ENCODE measurements at regions not wholly inside any gene's neighbourhood (a gene's known extent, or its start where the extent isn't known, plus 50 kb on each side); places are given as distances from the start of the nearest gene placed in this dataset.
"Not testable (repeated sequence)": the region's sequence is repeated elsewhere in the genome, so short reads cannot be mapped to it uniquely, and the experiment has no call there.

DNA sequence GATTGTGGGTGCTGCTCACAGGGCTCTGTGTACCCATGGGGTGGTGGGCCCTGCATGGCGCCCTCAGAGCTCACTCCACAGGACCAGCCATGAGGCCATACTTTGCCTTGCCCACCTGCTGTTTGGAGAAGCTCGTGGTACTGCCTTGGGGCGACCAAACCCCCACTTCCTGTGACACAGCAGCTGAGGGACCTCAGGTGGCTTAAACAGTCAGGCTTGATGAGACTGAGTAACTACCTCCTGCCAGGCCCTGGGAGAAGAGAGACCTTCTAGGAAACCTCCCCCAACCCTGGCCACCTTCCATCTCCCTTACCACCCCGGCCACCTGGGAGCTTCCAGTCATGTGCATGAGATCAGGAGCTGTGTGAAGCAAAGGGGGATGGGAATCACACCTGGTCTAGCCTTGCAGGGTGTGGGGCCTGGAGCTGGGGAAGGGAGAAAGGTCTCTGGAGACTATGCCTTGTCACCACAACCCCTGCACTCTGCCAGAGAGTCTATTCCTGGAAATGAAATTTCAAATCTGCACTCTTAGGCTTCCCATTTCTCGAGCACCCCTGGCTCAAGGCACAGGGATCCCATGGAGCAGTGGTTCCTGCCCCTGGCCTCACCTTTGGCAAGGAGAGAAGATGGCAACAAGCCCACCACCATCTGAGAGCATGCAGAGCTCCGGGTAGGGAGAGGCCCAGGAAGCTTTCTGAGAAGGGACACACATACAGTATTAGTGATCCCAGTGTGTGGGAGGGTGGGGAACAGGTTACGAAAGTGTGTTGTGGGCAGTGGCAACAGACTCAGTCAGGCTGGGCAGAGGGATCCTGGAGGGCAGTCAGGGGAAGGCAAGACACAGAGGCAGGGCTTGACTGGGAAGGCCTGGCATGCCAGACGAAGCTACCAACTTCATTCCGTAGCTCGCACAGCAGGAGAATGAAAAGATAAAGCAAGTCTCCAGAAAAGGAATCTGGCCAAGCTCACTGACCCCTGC, 125.0 kb downstream of the URI1 start:
- intact Hi-C loops (cut with micrococcal nuclease), result no loop called here

DNA sequence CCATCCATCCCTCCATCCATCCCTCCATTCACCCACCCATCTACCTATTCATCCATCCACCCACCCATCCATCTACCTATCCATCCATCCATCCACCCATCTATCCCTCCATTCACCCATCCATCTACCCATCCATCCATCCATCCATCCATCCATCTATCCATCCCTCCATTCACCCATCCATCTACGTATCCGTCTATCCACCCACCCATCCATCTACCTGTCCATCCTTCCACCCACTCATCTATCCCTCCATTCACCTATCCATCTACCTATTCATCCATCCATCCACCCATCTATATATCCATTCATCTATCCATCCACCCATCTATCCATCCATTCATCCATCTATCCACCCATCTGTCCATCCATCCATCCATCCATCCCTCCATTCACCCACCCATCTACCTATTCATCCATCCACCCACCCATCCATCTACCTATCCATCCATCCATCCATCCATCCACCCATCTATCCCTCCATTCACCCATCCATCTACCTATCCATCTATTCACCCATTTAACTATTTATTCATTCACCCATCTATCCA, 126.0 kb downstream of the URI1 start:
- intact Hi-C loops (cut with micrococcal nuclease), result not testable (repeated sequence)

DNA sequence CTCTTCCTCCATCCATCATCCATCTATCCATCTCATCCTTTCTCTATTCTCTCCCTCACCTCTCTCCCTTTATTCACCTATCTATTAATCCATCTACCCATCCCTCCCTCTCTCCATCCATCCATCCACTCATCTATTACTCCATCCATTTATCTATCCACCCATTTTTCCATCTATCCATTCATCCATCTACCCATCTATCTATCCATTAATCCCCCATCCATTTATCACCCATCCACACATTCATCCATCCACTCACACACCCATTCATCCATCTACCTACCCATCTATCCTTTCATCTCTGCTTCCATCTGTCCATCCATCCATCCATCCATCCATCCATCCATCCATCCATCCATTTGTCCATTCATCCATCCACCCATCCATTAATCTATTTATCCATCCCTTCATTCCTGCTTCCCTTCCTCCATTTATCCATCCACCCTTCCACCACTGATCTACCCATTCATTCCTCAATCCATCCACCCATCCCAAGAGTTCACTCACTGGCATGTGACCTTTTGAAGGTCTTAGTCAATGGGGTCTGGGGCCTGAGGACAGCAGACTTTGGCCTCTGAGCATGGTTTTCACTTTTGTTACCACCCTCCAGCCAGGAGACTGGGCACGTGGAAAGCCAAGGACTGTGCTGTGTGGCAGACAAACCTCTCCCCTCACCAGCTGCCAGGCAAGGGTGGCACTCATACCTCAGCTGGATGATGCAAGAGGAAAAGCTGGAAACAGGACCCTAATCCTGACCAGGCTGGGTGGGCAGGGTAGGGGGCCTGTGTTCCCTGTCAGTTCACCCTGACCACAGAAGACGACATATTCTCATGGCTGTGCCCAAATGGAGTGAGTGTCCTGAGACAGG, 126.7 kb downstream of the URI1 start:
- intact Hi-C loops (cut with micrococcal nuclease), result no loop called here

DNA sequence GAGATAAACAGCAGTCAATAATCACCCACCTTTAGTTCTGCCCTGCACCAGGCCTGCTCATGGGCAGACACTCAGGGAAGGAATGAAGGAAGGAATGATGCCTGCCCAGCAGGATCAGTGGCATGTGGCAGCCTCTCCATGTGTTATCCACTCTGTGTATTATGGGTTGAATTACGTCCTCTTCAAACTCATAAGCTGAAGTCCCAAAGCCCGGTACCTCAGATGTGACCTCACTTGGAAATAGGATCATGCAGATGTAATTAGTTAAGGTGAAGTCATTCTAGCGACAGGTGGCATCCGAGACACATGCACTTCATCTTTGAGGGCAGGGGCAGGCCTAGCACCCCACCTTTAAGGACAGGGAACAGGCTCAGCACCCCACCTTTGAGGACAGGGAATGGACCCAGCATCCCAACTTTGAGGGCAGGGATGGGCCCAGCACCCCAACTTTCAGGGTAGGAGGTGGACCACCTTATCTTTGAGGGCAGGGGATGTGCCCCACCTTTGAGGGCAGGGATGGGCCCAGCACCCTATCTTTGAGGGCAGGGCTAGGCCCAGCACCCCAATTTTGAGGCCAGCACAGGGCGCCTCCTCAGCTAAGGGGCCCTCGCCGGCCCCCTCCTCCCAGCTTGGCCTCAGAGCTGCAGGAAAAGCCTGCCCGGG, 127.6 kb downstream of the URI1 start:
- intact Hi-C loops (cut with micrococcal nuclease), result no loop called here

DNA sequence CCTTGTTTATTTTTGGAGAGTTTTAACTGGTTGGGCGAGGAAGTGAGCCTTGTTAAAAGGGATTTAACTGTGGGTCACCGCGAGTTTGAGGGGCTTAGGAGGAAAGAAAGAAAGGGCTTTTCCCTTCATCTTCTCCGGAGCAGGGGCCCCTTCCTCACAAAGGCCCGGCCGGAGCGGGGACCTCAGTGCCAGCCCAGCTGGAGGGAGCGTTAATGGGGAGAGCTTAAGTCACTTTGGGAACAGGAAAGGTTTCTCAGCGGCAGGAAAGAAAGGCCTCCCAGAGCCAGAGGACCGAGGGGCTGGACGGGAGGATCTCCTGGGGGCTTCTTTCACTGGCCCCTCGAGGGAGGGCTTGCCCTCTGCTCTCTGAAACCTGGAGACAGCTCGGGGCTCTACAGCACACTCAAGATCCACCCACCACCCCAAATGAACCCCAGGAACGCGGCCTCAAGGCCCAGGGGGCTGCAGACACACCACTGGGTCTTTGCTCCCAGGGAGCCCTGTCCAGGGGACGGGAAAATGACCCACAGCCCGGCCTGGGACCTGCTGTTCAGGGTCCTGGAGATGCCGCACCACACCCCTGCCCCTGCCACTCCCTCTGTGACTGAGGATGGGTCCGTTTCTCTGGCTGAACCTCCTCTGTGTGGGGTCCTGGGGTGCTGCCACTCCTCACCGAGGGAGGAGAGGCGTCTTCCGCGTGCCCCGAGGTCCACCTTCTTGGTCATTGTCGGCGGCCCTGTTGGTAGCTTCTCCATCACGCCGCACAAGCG, 128.3 kb downstream of the URI1 start:
- intact Hi-C loops (cut with micrococcal nuclease), result no loop called here

DNA sequence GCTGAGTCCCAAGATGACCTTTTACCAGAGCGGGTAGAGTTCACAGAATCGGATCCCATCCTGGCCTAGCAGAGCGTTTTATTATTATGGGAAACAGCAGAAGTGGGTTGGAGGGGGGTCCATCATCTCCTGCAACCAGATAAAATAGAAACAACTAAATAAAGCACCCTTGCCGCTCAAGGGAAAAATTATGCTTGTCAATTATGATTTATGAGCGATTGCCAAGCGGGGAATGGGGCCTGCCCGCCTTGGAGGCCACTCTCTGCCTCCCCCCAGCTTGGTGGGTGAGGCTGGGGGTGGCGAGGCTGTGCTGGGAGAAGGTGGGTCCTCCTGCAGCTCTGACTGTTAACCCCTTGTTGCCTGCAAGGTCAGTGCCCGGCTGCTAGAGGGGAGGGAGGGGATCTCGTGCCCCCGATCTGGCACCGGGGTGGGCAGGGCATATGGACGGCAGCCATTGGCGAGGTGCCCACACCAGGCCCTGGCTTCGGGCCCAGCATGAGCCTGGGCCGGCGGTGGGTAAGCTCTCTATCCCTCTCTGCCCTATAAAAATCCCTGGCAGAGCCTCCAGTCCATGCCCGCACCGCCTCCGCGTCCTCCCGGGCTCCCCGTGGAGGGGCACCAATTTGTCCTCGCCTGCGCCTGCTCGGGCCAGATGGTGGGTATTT, 129.1 kb downstream of the URI1 start:
- intact Hi-C loops (cut with micrococcal nuclease), result no loop called here

DNA sequence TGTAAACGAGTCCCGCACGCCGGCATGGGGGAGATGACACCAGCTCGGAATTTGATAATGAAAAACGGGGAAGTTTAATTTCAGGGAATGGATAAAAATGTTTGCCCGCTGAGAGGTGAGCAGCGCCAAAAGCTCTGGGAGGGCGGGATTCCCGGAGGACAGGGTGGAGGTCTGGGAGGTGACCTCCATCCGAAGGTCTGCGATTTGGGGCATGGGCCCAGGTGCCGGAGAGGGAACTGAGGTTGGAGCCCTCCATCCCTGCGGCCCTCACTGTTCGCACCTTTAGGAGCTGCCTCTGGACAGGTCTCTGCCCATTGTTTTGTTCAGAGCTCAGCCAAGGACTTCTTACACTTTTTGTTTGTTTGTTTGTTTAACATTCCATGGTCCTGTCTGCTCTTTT, 129.8 kb downstream of the URI1 start:
- intact Hi-C loops (cut with micrococcal nuclease), result no loop called here

DNA sequence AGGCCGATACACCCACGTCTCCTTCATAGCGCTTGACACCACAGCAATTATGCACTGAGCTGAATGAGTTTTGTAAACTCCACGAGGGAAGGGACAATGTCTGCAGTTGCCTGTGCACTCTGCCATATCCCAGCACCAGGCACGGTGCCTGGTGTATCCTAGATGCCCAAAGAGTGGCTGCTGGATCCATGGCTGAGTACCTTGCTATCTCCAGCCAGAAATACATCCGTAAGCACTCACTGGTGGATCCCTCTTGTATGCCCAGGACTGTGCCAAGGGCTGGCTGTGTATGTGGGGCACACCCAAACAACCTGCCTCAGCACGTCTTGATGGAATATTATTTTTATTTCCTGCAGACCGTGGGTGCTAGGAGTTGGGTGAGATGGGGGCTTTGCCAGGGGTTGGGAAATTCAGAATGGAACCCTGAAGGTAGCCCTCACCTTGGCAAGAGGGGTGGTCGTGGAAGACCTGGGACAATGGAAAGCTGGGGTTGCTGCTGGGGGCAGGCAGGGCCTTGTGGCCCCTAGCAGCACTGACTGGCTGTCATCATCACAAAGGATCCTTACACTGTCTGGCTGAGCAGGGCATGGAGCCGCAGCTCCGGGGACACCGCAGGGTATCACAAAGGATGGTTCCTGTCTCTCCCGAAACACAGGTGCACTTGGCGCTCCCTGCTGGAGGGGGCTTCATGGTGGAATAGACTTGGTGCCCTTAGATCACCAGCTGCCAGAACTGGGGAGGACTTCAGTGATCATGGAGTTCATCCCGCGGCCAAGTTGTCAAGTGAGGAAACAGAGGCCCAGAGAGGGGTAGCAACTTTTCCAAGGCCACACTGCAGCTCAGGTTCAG, 131.3 kb downstream of the URI1 start:
- intact Hi-C loops (cut with micrococcal nuclease), result no loop called here

DNA sequence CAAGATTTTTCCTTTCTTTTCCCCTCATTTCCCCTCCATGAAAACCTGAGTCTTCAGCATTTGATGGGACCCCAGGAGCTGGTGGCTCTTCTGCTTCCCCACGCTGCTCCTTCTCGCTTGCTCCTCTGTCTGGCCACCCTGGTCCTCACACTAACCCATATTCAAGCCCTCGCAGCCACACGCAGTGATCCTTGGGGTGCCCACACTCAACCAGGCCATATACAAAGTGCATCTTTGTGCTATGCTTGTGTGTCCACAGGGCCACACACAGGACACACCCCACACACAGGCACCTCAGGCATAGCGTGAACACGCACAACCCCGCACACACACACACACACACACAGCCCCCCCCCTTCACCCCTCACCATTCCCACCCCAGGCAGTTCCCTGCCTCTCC, 132.1 kb downstream of the URI1 start:
- intact Hi-C loops (cut with micrococcal nuclease), result no loop called here

DNA sequence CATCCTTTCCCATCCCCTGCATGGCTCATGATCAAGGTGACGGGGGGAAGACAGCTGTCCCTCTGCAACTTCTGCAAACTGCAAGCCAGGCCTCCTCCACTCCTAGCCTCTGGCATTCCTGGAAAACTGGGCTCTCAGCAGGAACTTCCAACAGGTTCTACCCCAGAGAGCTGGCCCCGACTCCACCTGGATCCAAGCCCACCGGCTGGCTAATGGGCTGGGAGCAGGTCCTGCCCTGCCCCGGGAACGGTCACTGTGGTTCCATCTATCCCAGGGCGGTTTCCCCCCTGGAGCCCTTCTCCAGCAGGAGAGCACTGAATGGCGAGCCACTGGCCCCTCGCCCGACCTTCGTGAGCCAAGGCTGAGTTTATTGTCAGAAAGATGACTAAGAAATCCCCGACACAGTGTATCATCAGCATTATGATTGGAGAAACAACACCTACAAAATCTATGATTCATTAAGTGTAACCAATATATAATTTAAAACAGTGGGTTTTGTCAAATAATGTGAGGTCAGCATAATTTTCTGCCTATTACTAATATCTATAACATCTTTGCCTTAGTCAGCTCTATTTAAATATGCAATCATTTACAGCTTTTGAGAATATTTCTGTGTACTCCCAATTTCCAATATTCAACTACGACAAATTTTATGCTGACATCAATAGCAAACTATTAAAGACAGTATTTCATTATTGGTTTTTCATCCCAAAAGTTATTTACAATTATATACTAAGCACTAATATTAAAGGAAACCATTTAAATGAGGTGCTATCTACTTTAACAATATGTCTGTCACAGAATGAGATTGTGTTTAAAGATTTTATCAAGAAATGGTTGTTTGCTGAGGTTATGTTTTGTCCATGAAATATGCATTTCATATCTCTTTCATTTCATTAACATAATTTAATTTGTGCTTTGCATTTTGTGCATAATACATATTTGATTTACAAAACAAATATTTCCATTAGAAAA, 133.0 kb downstream of the URI1 start:
- intact Hi-C loops (cut with micrococcal nuclease), result no loop called here

DNA sequence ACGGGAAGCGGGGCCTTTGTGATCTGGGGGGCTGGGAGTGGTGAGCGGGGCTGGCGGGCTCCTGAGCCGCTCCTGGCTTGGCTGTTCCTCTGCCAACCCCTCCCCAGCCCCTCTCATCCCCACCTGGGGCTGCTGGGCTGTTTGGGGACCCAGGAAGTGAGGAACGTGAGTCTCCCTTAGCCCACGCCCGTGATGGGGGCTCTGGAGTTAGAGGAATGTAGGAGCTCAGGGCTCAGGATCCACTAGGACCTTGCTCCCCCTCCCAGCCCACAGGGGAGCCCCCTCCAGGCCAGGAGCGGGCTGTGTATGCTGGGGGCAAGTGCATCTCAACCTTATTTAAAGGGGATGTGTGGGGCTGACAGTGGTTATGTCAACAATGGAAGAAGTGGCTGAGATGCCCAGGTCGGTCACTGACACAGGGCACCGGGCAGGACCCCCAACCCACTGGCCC, 134.1 kb downstream of the URI1 start:
- intact Hi-C loops (cut with micrococcal nuclease), result no loop called here

DNA sequence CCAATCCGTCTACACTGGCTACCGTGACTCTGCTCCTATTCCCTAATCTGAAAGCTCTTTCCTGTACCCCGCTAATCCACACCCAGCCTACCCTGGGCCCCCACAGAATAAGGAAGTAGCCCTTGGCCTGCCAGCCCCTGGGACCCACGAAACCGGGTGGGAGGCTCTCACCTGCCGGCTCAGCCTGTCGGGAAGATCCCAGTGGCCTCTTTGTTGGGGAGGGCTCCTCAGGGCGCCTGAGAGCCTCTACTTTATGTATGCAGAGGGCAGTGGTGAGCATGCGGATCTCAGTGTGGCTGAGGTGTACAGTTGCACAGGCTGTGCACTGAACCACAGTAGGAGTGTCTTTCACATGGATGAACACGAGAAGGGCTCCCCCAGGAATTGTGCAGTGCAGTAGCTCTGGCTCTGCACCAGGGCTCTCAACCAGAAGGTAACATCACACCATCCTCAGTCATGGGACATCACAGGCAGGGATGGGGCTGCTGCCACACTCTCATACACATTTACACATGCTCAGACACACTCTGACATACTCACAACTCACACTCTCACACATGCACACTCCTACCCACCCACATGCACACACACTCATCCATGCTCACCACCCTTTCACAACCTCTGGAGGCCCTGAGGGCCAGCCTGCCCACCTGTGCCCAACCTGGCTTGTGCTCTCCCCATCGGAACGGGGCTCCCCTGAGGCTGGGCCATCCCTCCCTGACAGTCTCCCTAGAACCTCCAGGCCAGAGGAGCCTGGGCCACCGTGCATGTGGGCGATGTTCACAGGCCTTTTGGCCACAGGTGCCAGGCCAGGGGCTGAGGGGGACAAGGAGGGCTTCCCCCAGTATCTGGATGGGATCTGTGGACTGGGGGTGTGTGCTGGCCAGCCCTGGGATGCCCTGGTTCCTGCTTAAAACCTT, 135.0 kb downstream of the URI1 start:
- intact Hi-C loops (cut with micrococcal nuclease), result no loop called here

DNA sequence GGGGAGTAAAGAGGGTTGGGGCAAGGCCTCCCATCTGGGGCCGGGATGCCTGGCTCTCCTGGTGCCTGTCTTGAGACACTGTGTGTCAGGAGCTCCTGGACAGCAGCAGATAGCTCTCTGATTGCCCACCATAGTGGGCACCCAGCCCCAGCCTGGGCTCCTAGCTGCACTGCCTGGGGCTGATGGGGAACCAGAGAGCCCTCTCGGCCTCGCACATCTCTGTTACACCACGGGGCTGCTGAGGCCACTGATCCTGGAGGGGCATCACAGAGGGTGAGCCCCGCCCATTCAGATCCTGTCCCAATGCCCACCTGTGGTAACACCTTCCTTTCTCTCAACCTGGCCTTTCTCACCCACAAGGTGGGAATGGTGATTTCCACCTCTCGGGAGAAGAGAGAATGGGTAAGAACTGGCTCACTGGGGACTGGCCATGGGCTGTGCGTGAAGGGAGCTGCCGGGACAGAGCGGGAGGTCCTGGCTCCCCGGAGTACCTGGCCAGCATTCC, 135.9 kb downstream of the URI1 start:
- intact Hi-C loops (cut with micrococcal nuclease), result no loop called here

DNA sequence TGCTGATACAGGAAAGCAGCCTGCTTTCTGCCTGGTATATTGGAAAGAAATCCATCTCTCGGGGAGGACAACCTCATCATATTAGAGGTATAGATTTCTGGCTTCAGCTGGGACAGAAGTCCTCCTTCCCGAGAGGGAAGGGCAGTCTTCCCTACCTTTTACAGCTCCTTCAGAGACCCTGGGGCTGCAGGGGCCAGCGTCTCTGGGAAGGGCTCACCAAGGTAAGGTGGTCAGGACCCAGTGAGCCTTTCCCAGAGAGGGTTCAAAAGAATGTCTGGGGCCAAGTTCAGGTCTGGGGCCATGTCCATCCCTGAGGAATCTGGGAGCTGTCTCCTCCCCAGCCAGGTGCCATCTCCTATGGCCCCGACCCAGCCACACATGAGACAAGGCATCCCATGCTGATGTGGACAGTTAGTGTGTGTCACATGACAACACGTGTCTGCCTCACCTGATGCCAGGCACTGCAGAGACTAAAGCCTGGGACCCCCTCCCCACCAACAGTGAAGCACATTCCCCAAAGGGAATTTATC, 136.4 kb downstream of the URI1 start:
- intact Hi-C loops (cut with micrococcal nuclease), result no loop called here

DNA sequence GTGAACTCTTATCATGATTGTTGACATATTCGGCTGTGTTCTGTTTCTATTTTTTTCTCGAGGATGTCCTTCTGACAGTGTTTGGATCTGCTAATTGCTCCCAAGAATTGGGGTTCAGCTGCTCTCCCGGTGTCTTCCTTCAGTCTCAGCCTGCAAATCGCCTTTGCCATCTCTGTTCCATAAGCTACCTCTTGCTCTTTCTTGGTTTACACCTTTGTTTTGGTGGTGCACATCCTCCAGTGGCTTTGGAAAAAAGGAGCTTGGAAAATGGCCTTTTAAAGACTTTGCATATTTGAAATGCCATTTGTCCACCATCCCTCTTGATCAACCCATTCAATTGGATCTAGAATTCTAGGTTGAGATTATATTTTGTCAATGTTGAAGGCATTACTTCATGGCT, 137.2 kb downstream of the URI1 start:
- intact Hi-C loops (cut with micrococcal nuclease), result no loop called here

DNA sequence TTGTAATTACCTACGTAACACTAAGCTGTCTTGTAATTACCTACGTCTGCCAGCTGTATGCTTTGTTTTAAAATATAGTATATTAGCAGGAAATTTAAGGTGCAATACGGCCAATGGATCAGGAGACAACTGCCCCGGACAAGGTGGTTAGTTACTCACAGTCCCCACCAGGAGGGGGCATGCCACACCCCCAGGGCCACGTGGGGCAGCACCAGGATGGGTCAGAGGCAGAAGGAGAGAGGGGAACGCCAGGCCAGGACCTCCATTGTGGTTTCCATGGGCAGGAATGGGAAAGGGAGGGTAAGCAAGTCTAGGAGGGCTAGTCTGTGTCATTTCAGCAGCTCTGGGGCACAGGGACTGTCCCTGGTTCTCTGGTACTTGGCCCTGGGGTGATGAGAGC, 140.1 kb downstream of the URI1 start:
- intact Hi-C loops (cut with micrococcal nuclease), result no loop called here

Data from T-helper 2 cell treated with Interferon-gamma antibody and Interleukin-4, amounts not matched to agents 100 ng/mL and 5 ng/mL, for 36 hours (primary cell).